ENCODE measurements at regions not wholly inside any gene's neighbourhood (a gene's known extent, or its start where the extent isn't known, plus 50 kb on each side); places are given as distances from the start of the nearest gene placed in this dataset.

DNA sequence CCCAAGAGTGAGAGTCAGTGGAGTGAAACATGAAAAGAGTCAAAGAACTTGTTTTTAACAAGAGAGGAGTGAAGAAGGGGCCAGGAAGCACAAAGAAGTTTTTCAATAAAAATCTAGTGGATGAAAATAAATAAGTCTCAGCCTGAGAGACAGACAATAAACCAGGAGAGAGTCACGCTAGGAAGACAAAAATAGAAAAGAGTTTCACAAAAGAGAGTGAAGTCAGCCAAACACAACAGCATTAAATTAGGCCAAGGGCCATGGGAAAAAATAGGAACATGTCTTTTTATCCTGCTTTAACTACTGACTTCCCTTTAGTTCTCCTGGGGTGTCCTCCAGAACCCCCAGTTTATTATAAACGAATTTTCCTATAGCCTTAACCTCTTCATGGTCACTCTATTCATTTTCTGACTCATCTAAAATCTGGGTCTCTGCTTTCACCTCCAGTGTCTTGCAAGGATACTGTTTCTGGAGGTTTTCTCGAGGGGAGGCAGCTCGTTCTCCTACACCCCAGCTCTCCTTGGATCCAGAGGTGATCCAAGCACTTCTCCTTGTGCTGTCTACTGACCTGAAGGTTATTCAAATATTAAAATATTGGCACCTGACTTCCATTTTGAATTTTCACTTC is 571.5 kb upstream of the PPP2R3A start:
- WGBS, 5 donors: 48 to 72% (median 60%) methylated on average over 4 of the region's 4 CpGs
- H3K27ac ChIP-seq: no peak overlapping the region
- H3K4me1 ChIP-seq: no peaks in the 10 kb centered on the region
- intact Hi-C loops (cut with DNase I; ENCODE audit: low total_unique reads): no loop called here
- no peak overlapping the region for H3K4me3 ChIP-seq
- H3K9me3 ChIP-seq: peaks cover 8 to 34% (median 27%) of the 10 kb centered on the region in 8 donors
- DNase-seq: no peak
- H3K36me3 ChIP-seq: no peaks in the 10 kb centered on the region
- no peak for TF ChIP-seq POLR2AphosphoS5 (IDR thresholded peaks at IDR 0.05)
- TF ChIP-seq POLR2A (IDR thresholded peaks at IDR 0.05): no peak
- TF ChIP-seq, protein P1, sequence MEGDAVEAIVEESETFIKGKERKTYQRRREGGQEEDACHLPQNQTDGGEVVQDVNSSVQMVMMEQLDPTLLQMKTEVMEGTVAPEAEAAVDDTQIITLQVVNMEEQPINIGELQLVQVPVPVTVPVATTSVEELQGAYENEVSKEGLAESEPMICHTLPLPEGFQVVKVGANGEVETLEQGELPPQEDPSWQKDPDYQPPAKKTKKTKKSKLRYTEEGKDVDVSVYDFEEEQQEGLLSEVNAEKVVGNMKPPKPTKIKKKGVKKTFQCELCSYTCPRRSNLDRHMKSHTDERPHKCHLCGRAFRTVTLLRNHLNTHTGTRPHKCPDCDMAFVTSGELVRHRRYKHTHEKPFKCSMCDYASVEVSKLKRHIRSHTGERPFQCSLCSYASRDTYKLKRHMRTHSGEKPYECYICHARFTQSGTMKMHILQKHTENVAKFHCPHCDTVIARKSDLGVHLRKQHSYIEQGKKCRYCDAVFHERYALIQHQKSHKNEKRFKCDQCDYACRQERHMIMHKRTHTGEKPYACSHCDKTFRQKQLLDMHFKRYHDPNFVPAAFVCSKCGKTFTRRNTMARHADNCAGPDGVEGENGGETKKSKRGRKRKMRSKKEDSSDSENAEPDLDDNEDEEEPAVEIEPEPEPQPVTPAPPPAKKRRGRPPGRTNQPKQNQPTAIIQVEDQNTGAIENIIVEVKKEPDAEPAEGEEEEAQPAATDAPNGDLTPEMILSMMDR (IDR thresholded peaks at IDR 0.05 in 8 of 11, conservative IDR thresholded peaks at IDR 0.05 in 3 of 11): no peak
- no peaks in the 10 kb centered on the region for H3K27me3 ChIP-seq (replicated peaks in 1 of 7)

DNA sequence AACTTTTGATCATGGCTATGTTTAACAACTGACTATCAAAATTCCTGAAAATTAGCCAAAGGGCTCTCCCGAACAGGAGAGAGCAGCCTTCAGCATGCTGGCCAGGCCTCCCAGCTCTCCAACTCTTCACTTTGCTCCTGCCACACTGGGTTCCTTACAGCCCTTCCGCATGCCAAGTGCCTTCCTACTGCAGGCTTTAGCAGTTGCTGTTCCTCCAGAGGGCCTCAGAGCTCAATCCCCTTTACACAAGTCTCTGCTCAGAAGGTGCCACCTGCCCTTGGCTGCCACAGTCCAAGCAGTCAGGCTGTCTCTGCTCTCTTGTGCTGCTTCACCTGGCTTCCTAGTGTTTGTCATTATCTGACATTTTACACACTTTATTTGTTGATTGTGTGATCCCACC is 553.1 kb upstream of the PPP2R3A start:
- no peak for TF ChIP-seq POLR2A (IDR thresholded peaks at IDR 0.05)
- TF ChIP-seq, protein P1 (IDR thresholded peaks at IDR 0.05 in 8 of 11, conservative IDR thresholded peaks at IDR 0.05 in 3 of 11): no peak
- no peak for TF ChIP-seq POLR2AphosphoS5 (IDR thresholded peaks at IDR 0.05)
- WGBS, 5 donors: 66 to 84% (median 70%) methylated on average over 2 of the region's 2 CpGs
- DNase-seq: no peak
- H3K36me3 ChIP-seq: no peaks in the 10 kb centered on the region
- intact Hi-C loops (cut with DNase I; ENCODE audit: low total_unique reads): no loop called here
- no peak overlapping the region for H3K27ac ChIP-seq
- H3K27me3 ChIP-seq (replicated peaks in 1 of 7): no peaks in the 10 kb centered on the region
- H3K9me3 ChIP-seq: no peaks in the 10 kb centered on the region
- no peaks in the 10 kb centered on the region for H3K4me1 ChIP-seq
- no peak overlapping the region for H3K4me3 ChIP-seq

DNA sequence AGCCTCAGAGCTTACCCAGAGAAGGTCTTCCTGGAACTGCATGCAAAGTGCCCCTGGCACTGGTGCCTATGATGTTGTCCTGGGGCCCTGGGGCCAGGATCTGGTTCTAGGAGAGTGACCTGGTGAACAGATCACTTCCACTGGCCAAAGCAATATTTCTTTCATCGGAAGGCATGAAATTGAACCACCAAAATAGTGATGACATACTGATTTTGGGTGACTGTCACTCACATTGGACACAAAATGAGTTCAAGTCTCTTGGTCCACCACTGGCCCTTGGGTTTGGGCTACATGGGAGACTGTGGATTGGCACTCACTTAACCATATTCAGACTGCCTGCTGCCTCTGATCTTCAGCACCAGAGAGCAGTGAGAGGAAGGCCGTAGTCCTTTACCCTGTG is 549.3 kb upstream of the PPP2R3A start:
- Histone ChIP-seq H3K9me3 (no peaks in the 10 kb centered on the region), H3K4me1 (no peaks in the 10 kb centered on the region), H3K27me3 (replicated peaks in 1 of 7) (no peaks in the 10 kb centered on the region), H3K27ac (no peak overlapping the region), H3K4me3 (no peak overlapping the region), H3K36me3 (no peaks in the 10 kb centered on the region)
- 66 to 95% (median 91%) methylated on average over 2 of the region's 2 CpGs for WGBS, 5 donors
- intact Hi-C loops (cut with DNase I; ENCODE audit: low total_unique reads): no loop called here
- DNase-seq: no peak
- TF ChIP-seq POLR2A (IDR thresholded peaks at IDR 0.05) (no peak), POLR2AphosphoS5 (IDR thresholded peaks at IDR 0.05) (no peak)
- TF ChIP-seq, protein P1 (IDR thresholded peaks at IDR 0.05 in 8 of 11, conservative IDR thresholded peaks at IDR 0.05 in 3 of 11): no peak

DNA sequence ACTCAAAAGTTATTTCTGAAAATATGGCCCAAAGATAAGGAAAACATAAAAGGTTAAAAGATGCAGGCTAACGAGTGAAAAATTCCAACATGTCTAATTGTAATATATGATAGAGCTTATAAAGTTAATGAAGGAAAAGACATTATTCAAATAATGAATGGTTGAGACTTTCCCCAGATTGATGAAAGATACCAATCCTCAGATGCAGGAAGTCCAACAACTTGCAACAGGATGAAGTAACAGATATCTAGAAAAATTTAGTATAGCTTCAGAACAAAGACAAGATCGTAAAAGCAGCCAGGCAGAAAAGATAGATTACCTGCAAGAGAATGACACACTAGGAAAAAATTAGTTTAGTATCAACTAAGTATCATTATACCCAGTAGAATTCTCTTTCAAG is 546.4 kb upstream of the PPP2R3A start:
- H3K27ac ChIP-seq: no peak overlapping the region
- TF ChIP-seq POLR2AphosphoS5 (IDR thresholded peaks at IDR 0.05): no peak
- TF ChIP-seq POLR2A (IDR thresholded peaks at IDR 0.05): no peak
- TF ChIP-seq, protein P1 (IDR thresholded peaks at IDR 0.05 in 8 of 11, conservative IDR thresholded peaks at IDR 0.05 in 3 of 11): no peak
- 78 to 85% (median 81%) methylated on average over 2 of the region's 2 CpGs for WGBS, 5 donors
- H3K27me3 ChIP-seq (replicated peaks in 1 of 7): no peaks in the 10 kb centered on the region
- intact Hi-C loops (cut with DNase I; ENCODE audit: low total_unique reads): no loop called here
- H3K4me1 ChIP-seq: no peaks in the 10 kb centered on the region
- no peaks in the 10 kb centered on the region for H3K9me3 ChIP-seq
- no peaks in the 10 kb centered on the region for H3K36me3 ChIP-seq
- DNase-seq: no peak
- H3K4me3 ChIP-seq: no peak overlapping the region

All from spleen (tissue), 11 donors.